ENCODE measurements at regions not wholly inside any gene's neighbourhood (a gene's known extent, or its start where the extent isn't known, plus 50 kb on each side); places are given as distances from the start of the nearest gene placed in this dataset.

- Mint-ChIP-seq H3K27ac (ENCODE audit: unreplicated experiment) (no peak overlapping the region), H3K36me3 (ENCODE audit: unreplicated experiment) (peaks cover 7% of the 10 kb centered on the region), H3K4me1 (ENCODE audit: low read depth, unreplicated experiment) (no peaks in the 10 kb centered on the region), H3K4me3 (ENCODE audit: unreplicated experiment) (no peak overlapping the region), H3K9me3 (ENCODE audit: unreplicated experiment) (no peaks in the 10 kb centered on the region), H3K27me3 (ENCODE audit: unreplicated experiment) (no peaks in the 10 kb centered on the region)
- TF ChIP-seq CTCF (IDR thresholded peaks at IDR 0.05; ENCODE audit: partially characterized antibody, unreplicated experiment) = no peak
- no peak for DNase-seq
Observed at GRCh38 chr11:121743285-121743684, 290.5 kb upstream of the SORL1-AS1 start.

GRCh38 chr11:121741761-121742361 lies 289.1 kb upstream of the SORL1-AS1 start:
- no peak overlapping the region for H3K4me3 Mint-ChIP-seq (ENCODE audit: unreplicated experiment)
- no peaks in the 10 kb centered on the region for H3K27me3 Mint-ChIP-seq (ENCODE audit: unreplicated experiment)
- no peak overlapping the region for H3K27ac Mint-ChIP-seq (ENCODE audit: unreplicated experiment)
- no peaks in the 10 kb centered on the region for H3K4me1 Mint-ChIP-seq (ENCODE audit: low read depth, unreplicated experiment)
- H3K36me3 Mint-ChIP-seq (ENCODE audit: unreplicated experiment) = peaks cover 7% of the 10 kb centered on the region
- no peaks in the 10 kb centered on the region for H3K9me3 Mint-ChIP-seq (ENCODE audit: unreplicated experiment)
- DNase-seq = no peak
- TF ChIP-seq CTCF (IDR thresholded peaks at IDR 0.05; ENCODE audit: partially characterized antibody, unreplicated experiment) = no peak

- no peak for DNase-seq
- H3K4me1 Mint-ChIP-seq (ENCODE audit: low read depth, unreplicated experiment) = no peaks in the 10 kb centered on the region
- no peak overlapping the region for H3K27ac Mint-ChIP-seq (ENCODE audit: unreplicated experiment)
- no peak for TF ChIP-seq CTCF (IDR thresholded peaks at IDR 0.05; ENCODE audit: partially characterized antibody, unreplicated experiment)
- no peaks in the 10 kb centered on the region for H3K27me3 Mint-ChIP-seq (ENCODE audit: unreplicated experiment)
- H3K36me3 Mint-ChIP-seq (ENCODE audit: unreplicated experiment) = peaks cover 7% of the 10 kb centered on the region
- no peak overlapping the region for H3K4me3 Mint-ChIP-seq (ENCODE audit: unreplicated experiment)
- H3K9me3 Mint-ChIP-seq (ENCODE audit: unreplicated experiment) = no peaks in the 10 kb centered on the region
Observed at GRCh38 chr11:121741351-121741760, 288.6 kb upstream of the SORL1-AS1 start.

GRCh38 chr11:121740902-121741301 lies 288.1 kb upstream of the SORL1-AS1 start:
- Mint-ChIP-seq H3K36me3 (ENCODE audit: unreplicated experiment) (peaks cover 7% of the 10 kb centered on the region), H3K27me3 (ENCODE audit: unreplicated experiment) (no peaks in the 10 kb centered on the region), H3K4me1 (ENCODE audit: low read depth, unreplicated experiment) (no peaks in the 10 kb centered on the region), H3K9me3 (ENCODE audit: unreplicated experiment) (no peaks in the 10 kb centered on the region), H3K4me3 (ENCODE audit: unreplicated experiment) (no peak overlapping the region), H3K27ac (ENCODE audit: unreplicated experiment) (no peak overlapping the region)
- no peak for TF ChIP-seq CTCF (IDR thresholded peaks at IDR 0.05; ENCODE audit: partially characterized antibody, unreplicated experiment)
- no peak for DNase-seq

GRCh38 chr11:121733858-121734257 lies 281.1 kb upstream of the SORL1-AS1 start:
- Mint-ChIP-seq H3K9me3 (ENCODE audit: unreplicated experiment) (no peaks in the 10 kb centered on the region), H3K36me3 (ENCODE audit: unreplicated experiment) (peaks cover 5% of the 10 kb centered on the region), H3K27me3 (ENCODE audit: unreplicated experiment) (peaks cover 1% of the 10 kb centered on the region), H3K27ac (ENCODE audit: unreplicated experiment) (no peak overlapping the region), H3K4me1 (ENCODE audit: low read depth, unreplicated experiment) (no peaks in the 10 kb centered on the region), H3K4me3 (ENCODE audit: unreplicated experiment) (no peak overlapping the region)
- DNase-seq = no peak
- no peak for TF ChIP-seq CTCF (IDR thresholded peaks at IDR 0.05; ENCODE audit: partially characterized antibody, unreplicated experiment)
